PFSK-1 (cell line): ENCODE measurements at regions not wholly inside any gene's neighbourhood (a gene's known extent, or its start where the extent isn't known, plus 50 kb on each side); places are given as distances from the start of the nearest gene placed in this dataset.

Experiments
- FOXP2 ChIP-seq: optimal IDR thresholded peaks from 2 replicates; pipeline ENCODE3; 2011; ENCODE audit warnings: borderline replicate concordance, control low read depth, inconsistent platforms; ENCODE audit not compliant: insufficient read depth; ENCODE audit errors: extremely low read length, extremely low read depth
- POLR2AphosphoS5 ChIP-seq: IDR thresholded peaks from 2 replicates; pipeline ENCODE4 v1.6.1; 2012; ENCODE audit warnings: low read depth, mild to moderate bottlenecking, control low read depth, low read length, moderate library complexity
- REST ChIP-seq, 2 experiments: IDR thresholded peaks; 2 replicates each; pipeline versions ENCODE4 v1.6.1 to v1.8.0; 2011 to 2012; ENCODE audit warnings: low read depth in 2 of 2, low read length in 2 of 2, control low read depth in 1 of 2, inconsistent platforms in 1 of 2, mild to moderate bottlenecking in 1 of 2, moderate library complexity in 1 of 2; ENCODE audit not compliant: insufficient read depth in 1 of 2
- SIN3A ChIP-seq: IDR thresholded peaks from 2 replicates; pipeline ENCODE4 v1.6.1; 2012; ENCODE audit warnings: mild to moderate bottlenecking, low read length, moderate library complexity, borderline replicate concordance; ENCODE audit not compliant: insufficient read depth

- TF ChIP-seq POLR2AphosphoS5: no peak
- no peak for TF ChIP-seq SIN3A
- no peak for TF ChIP-seq REST (IDR thresholded peaks at IDR 0.05; ENCODE audit: insufficient read depth in 1 of 2, low read depth in 2 of 2, low read length in 2 of 2)
- no peak for TF ChIP-seq FOXP2
These were observed 52.2 kb upstream of the BTN3A2 start for GRCh38 chr6:26312501-26313397.
